GM23248 (cell line): ENCODE measurements at regions not wholly inside any gene's neighbourhood (a gene's known extent, or its start where the extent isn't known, plus 50 kb on each side); places are given as distances from the start of the nearest gene placed in this dataset.

Source experiments
- EZH2 ChIP-seq: fragments of 200-600 bp; sonication (generic); IDR thresholded peaks from 2 replicates; pipeline ENCODE4 v1.6.1; 2018; ENCODE audit warnings: antibody characterized with exemption, mild to moderate bottlenecking; ENCODE audit not compliant: insufficient read depth, poor library complexity, severe bottlenecking
- EZH2phosphoT487 ChIP-seq: fragments of 200-600 bp; sonication (generic); IDR thresholded peaks from 2 replicates; pipeline ENCODE4 v1.6.1; 2018; ENCODE audit warnings: antibody characterized with exemption, moderate library complexity, mild to moderate bottlenecking, low read depth; ENCODE audit not compliant: insufficient read depth

- no peak for TF ChIP-seq EZH2phosphoT487
- TF ChIP-seq EZH2 = no peak
Measured at GRCh38 chr2:35199298-35199697, 1156.3 kb upstream of the CRIM1 start.
